CD4-positive, alpha-beta T cell treated with Interleukin-17A for 4 hours (primary cell): ENCODE measurements at regions not wholly inside any gene's neighbourhood (a gene's known extent, or its start where the extent isn't known, plus 50 kb on each side); places are given as distances from the start of the nearest gene placed in this dataset.

Experiments
- DNase-seq: peaks from one replicate; pipeline ENCODE4 v3.0.0-alpha.2; 2020; ENCODE audit warnings: mixed read lengths

GRCh38 chr6:166749666-166750065, 122.6 kb upstream of the RPS6KA2 start:
- DNase-seq, result no peak

GRCh38 chr6:166747644-166748595, 120.9 kb upstream of the RPS6KA2 start:
- DNase-seq, result no peak

GRCh38 chr6:166745801-166746668, 119.0 kb upstream of the RPS6KA2 start:
- no peak for DNase-seq

GRCh38 chr6:166744223-166745134, 117.4 kb upstream of the RPS6KA2 start:
- DNase-seq, result no peak

GRCh38 chr6:166743406-166744222, 116.6 kb upstream of the RPS6KA2 start:
- DNase-seq, result no peak

GRCh38 chr6:166742981-166743380, 115.9 kb upstream of the RPS6KA2 start:
- no peak for DNase-seq

GRCh38 chr6:166739976-166740318, 112.9 kb upstream of the RPS6KA2 start:
- no peak for DNase-seq

GRCh38 chr6:166739117-166739975, 112.3 kb upstream of the RPS6KA2 start:
- DNase-seq, result no peak

- no peak for DNase-seq
These were observed 111.5 kb upstream of the RPS6KA2 start for GRCh38 chr6:166738386-166739116.

- DNase-seq, result no peak
These were observed 110.2 kb upstream of the RPS6KA2 start for GRCh38 chr6:166737261-166737660.

GRCh38 chr6:166736634-166737033, 109.6 kb upstream of the RPS6KA2 start:
- no peak for DNase-seq

- DNase-seq, result no peak
These were observed 106.8 kb upstream of the RPS6KA2 start for GRCh38 chr6:166733900-166734299.

GRCh38 chr6:166729658-166730057, 102.6 kb upstream of the RPS6KA2 start:
- DNase-seq, result no peak

- DNase-seq, result no peak
These were observed 102.0 kb upstream of the RPS6KA2 start for GRCh38 chr6:166728884-166729530.

GRCh38 chr6:166726201-166726600, 99.2 kb upstream of the RPS6KA2 start:
- no peak for DNase-seq

- no peak for DNase-seq
These were observed 98.5 kb upstream of the RPS6KA2 start for GRCh38 chr6:166725571-166725970.

GRCh38 chr6:166724576-166724975, 97.5 kb upstream of the RPS6KA2 start:
- DNase-seq, result no peak

- DNase-seq, result no peak
These were observed 95.7 kb upstream of the RPS6KA2 start for GRCh38 chr6:166722785-166723184.

- no peak for DNase-seq
These were observed 94.5 kb upstream of the RPS6KA2 start for GRCh38 chr6:166721576-166721975.

GRCh38 chr6:166720856-166721255, 93.8 kb upstream of the RPS6KA2 start:
- DNase-seq, result no peak
